ENCODE measurements at regions not wholly inside any gene's neighbourhood (a gene's known extent, or its start where the extent isn't known, plus 50 kb on each side); places are given as distances from the start of the nearest gene placed in this dataset.

DNA sequence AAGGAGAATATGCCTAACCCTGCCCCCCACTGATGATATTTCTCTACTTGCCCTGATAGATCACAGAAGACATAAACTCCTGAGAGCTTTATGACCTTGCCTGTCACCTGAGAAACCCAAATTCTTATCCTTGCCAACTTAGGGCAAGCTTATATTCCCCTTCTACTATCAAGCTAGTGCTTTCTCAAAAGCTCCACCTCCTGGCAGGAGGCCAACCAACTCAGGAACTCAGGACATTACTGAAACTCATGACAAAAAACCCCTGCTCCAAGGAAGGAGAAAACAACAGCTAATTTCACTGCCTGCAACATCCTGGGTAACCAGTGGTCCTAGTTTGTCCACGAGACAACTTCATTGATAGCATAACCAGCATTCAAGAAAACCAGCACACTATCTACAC is 60.9 kb upstream of the FSCB start:
- TF ChIP-seq, protein P1, sequence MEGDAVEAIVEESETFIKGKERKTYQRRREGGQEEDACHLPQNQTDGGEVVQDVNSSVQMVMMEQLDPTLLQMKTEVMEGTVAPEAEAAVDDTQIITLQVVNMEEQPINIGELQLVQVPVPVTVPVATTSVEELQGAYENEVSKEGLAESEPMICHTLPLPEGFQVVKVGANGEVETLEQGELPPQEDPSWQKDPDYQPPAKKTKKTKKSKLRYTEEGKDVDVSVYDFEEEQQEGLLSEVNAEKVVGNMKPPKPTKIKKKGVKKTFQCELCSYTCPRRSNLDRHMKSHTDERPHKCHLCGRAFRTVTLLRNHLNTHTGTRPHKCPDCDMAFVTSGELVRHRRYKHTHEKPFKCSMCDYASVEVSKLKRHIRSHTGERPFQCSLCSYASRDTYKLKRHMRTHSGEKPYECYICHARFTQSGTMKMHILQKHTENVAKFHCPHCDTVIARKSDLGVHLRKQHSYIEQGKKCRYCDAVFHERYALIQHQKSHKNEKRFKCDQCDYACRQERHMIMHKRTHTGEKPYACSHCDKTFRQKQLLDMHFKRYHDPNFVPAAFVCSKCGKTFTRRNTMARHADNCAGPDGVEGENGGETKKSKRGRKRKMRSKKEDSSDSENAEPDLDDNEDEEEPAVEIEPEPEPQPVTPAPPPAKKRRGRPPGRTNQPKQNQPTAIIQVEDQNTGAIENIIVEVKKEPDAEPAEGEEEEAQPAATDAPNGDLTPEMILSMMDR (IDR thresholded peaks at IDR 0.05): no peak
- TF ChIP-seq POLR2AphosphoS5 (IDR thresholded peaks at IDR 0.05): no peak

Data from transverse colon (tissue), 4 donors.